Testis (tissue), 2 donors: ENCODE measurements at regions not wholly inside any gene's neighbourhood (a gene's known extent, or its start where the extent isn't known, plus 50 kb on each side); places are given as distances from the start of the nearest gene placed in this dataset.

ENCODE experiments used
- DNase-seq: peaks from one replicate; pipeline ENCODE4 v3.0.0-alpha.2; 2019
- H3K27ac ChIP-seq, 2 donors: fragments of 200-600 bp; sonication (generic); one replicate each; pipeline ENCODE4 v1.5.1; 2019
- H3K27me3 ChIP-seq: fragments of 200-600 bp; sonication (generic); one replicate; pipeline ENCODE4 v1.5.1; 2019
- H3K36me3 ChIP-seq: fragments of 200-600 bp; sonication (generic); one replicate; pipeline ENCODE4 v1.5.1; 2017; ENCODE audit warnings: low read depth; ENCODE audit errors: missing control alignments
- H3K4me1 ChIP-seq: fragments of 200-600 bp; sonication (generic); one replicate; pipeline ENCODE4 v1.5.1; 2019
- H3K4me3 ChIP-seq, 2 donors: fragments of 200-600 bp; sonication (generic); one replicate each; pipeline ENCODE4 v1.5.1; 2017 to 2019
- H3K9me3 ChIP-seq: fragments of 200-600 bp; sonication (generic); one replicate; pipeline ENCODE4 v1.5.1; 2017
- CTCF ChIP-seq, 3 experiments: fragments of 450-650 bp in 2 of 3; fragments of 200-600 bp in 1 of 3; sonication (generic) in 1 of 3; IDR thresholded peaks; one replicate each; pipeline ENCODE4 v1.5.1; 2016 to 2019; ENCODE audit warnings: antibody characterized with exemption in 3 of 3, mild to moderate bottlenecking in 2 of 3, moderate library complexity in 1 of 3
- POLR2A ChIP-seq: fragments of 450-650 bp; IDR thresholded peaks from one replicate; pipeline ENCODE4 v1.6.1; 2017; ENCODE audit warnings: antibody characterized with exemption, mild to moderate bottlenecking, moderate library complexity
- WGBS, 2 donors: methylation state at CpG; one replicate each; pipeline ENCODE4 v1.1.5; 2018; 5-methylcytosine and 5-hydroxymethylcytosine counted together
- intact Hi-C: fragments of 100-400 bp; cut with DNase I; formaldehyde crosslinking; loops from one replicate; pipeline ENCODE4 v1.15.1; 2023; ENCODE audit warnings: low total_unique reads

- TF ChIP-seq CTCF (IDR thresholded peaks at IDR 0.05) (no peak), POLR2A (no peak)
- Histone ChIP-seq H3K27me3 (no peaks in the 10 kb centered on the region), H3K36me3 (no peaks in the 10 kb centered on the region), H3K4me1 (no peaks in the 10 kb centered on the region), H3K4me3 (no peak overlapping the region), H3K9me3 (no peaks in the 10 kb centered on the region), H3K27ac (no peak overlapping the region)
- intact Hi-C loops, result no loop called here
- no peak for DNase-seq
- 61 to 80% methylated on average over 3 to 4 of the region's 4 CpGs for WGBS, 2 donors
Measured at GRCh38 chrX:4151798-4152197, 438.3 kb upstream of the PRKX start.

GRCh38 chrX:4150259-4150658, 436.8 kb upstream of the PRKX start:
- no peaks in the 10 kb centered on the region for H3K4me1 ChIP-seq
- TF ChIP-seq CTCF (IDR thresholded peaks at IDR 0.05) (no peak), POLR2A (no peak)
- no peaks in the 10 kb centered on the region for H3K36me3 ChIP-seq
- H3K27me3 ChIP-seq, result no peaks in the 10 kb centered on the region
- no peak overlapping the region for H3K4me3 ChIP-seq
- intact Hi-C loops, result no loop called here
- DNase-seq, result no peak
- 85% methylated on average over 1 of the region's 1 CpG; no CpG with 5 or more reads in 1 of the 2 donors for WGBS, 2 donors
- H3K9me3 ChIP-seq, result no peaks in the 10 kb centered on the region
- no peak overlapping the region for H3K27ac ChIP-seq

DNA sequence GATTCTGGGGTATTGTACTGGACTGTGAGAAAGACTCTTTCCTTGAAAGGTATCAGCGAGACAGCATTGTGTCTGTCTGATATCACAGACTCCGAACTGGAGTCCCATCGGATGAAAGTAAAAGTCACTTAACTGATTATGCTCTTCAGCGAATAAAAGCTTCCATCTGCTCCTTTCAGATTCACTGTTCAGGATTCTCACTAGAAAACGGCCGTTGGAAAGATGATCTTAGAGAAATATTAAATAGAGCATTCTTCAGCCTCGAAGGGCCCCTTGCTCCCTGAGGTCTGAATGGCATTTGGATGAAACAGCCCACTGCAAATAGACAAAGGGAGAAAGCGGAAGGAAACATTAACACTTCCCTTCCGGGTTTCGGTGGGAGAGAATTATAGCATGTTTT, 416.2 kb upstream of the PRKX start:
- 23 to 30% methylated on average over 10 of the region's 10 CpGs for WGBS, 2 donors
- no peak for DNase-seq

GRCh38 chrX:4118666-4119530, 405.4 kb upstream of the PRKX start:
- 64 to 65% methylated on average over 6 to 8 of the region's 8 CpGs for WGBS, 2 donors
- intact Hi-C loops, result no loop called here
- H3K27me3 ChIP-seq, result no peaks in the 10 kb centered on the region
- H3K4me3 ChIP-seq, result no peak overlapping the region
- DNase-seq, result no peak
- no peaks in the 10 kb centered on the region for H3K4me1 ChIP-seq
- H3K27ac ChIP-seq, result no peak overlapping the region
- TF ChIP-seq POLR2A (no peak), CTCF (IDR thresholded peaks at IDR 0.05) (no peak)
- H3K9me3 ChIP-seq, result no peaks in the 10 kb centered on the region
- no peaks in the 10 kb centered on the region for H3K36me3 ChIP-seq

More for the DNA sequence above, 416.2 kb upstream of the PRKX start:
- H3K4me3 ChIP-seq, result no peak overlapping the region
- H3K27ac ChIP-seq, result no peak overlapping the region
- H3K9me3 ChIP-seq, result no peaks in the 10 kb centered on the region
- intact Hi-C loops, result no loop called here
- H3K36me3 ChIP-seq, result no peaks in the 10 kb centered on the region
- H3K27me3 ChIP-seq, result no peaks in the 10 kb centered on the region
- no peaks in the 10 kb centered on the region for H3K4me1 ChIP-seq
- TF ChIP-seq POLR2A (no peak), CTCF (IDR thresholded peaks at IDR 0.05) (no peak)

- H3K36me3 ChIP-seq, result no peaks in the 10 kb centered on the region
Measured at GRCh38 chrX:4110964-4111363, 397.5 kb upstream of the PRKX start.

More at GRCh38 chrX:4110964-4111363, 397.5 kb upstream of the PRKX start:
- no peak for TF ChIP-seq POLR2A
- no peak for TF ChIP-seq CTCF (IDR thresholded peaks at IDR 0.05)
- Histone ChIP-seq H3K4me3 (no peak overlapping the region), H3K9me3 (no peaks in the 10 kb centered on the region), H3K27ac (no peak overlapping the region), H3K4me1 (no peaks in the 10 kb centered on the region), H3K27me3 (no peaks in the 10 kb centered on the region)
- DNase-seq, result no peak
- intact Hi-C loops, result no loop called here
- 18 to 37% methylated on average over 2 of the region's 2 CpGs for WGBS, 2 donors
